ENCODE measurements at regions not wholly inside any gene's neighbourhood (a gene's known extent, or its start where the extent isn't known, plus 50 kb on each side); places are given as distances from the start of the nearest gene placed in this dataset.

DNA sequence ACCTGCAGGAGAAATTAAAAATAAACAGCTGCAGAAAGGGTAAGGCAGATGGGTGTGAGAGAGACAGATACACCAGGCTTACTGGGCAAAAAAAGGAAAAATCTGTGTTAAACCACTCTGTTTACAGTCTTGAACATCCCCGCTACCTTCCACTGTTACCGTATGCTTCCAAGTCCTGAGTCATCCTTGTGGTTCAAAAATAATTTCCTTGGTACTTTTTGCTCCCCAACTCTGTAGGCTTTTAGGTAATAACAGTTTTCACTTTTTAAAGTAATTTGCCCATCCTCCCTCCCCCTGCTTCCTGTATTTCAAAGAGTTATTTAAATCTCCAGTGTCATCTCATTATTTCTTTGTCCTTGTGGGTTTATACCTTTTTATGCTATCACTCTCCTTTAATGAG is 210.1 kb upstream of the FAT4 start (continued):
- TF ChIP-seq RBM39 (optimal IDR thresholded peaks at IDR 0.05; ENCODE audit: low read depth, low read length) (no peak), CHD1 (IDR thresholded peaks at IDR 0.05; ENCODE audit: low read length) (no peak), TBL1XR1 (IDR thresholded peaks at IDR 0.05; ENCODE audit: low read length in 2 of 2) (no peak), ZNF431 (CRISPR knock-in tag; IDR thresholded peaks at IDR 0.05) (no peak), ETV1 (tag; conservative IDR thresholded peaks at IDR 0.05; ENCODE audit: low read depth) (no peak)
- TF ChIP-seq, protein P1, sequence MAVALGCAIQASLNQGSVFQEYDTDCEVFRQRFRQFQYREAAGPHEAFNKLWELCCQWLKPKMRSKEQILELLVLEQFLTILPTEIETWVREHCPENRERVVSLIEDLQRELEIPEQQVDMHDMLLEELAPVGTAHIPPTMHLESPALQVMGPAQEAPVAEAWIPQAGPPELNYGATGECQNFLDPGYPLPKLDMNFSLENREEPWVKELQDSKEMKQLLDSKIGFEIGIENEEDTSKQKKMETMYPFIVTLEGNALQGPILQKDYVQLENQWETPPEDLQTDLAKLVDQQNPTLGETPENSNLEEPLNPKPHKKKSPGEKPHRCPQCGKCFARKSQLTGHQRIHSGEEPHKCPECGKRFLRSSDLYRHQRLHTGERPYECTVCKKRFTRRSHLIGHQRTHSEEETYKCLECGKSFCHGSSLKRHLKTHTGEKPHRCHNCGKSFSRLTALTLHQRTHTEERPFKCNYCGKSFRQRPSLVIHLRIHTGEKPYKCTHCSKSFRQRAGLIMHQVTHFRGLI (CRISPR knock-in tag; IDR thresholded peaks at IDR 0.05) = no peak
- TF ChIP-seq, protein P2, sequence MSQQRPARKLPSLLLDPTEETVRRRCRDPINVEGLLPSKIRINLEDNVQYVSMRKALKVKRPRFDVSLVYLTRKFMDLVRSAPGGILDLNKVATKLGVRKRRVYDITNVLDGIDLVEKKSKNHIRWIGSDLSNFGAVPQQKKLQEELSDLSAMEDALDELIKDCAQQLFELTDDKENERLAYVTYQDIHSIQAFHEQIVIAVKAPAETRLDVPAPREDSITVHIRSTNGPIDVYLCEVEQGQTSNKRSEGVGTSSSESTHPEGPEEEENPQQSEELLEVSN (IDR thresholded peaks at IDR 0.05; ENCODE audit: borderline replicate concordance in 1 of 2, extremely low read depth in 1 of 2, insufficient read depth in 1 of 2, insufficient read length in 1 of 2, low read depth in 1 of 2, low read length in 1 of 2, poor library complexity in 1 of 2, severe bottlenecking in 1 of 2) = no peak

DNA sequence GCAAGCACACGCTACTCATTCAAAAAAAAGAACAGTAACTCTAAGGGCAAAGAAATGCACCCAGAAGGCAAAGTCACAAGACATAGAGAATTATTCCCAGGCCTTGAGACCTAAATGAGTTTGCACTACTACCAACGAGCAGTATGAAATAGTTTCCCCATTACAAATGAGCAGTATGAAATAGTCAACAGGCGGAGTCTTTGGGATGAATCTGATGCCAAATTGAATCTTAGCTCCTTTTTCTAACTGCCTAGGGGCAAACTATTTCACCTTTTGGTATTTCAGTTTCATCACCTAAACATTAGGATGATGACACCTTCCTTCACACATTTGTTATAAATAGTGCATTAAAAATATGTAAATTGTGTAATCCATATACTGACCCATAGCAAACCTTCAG is 213.0 kb upstream of the FAT4 start:
- no peak for FAIRE-seq
- POLR2A ChIA-PET = no interaction called here
- H3K4me2 ChIP-seq (ENCODE audit: insufficient read depth, low read length) = no peak overlapping the region
- H3K9ac ChIP-seq (ENCODE audit: insufficient read depth in 1 of 2, low read depth in 2 of 2, low read length in 2 of 2) = no peak overlapping the region
- 0% methylated on average over 3 of the region's 3 CpGs for WGBS (ENCODE audit: insufficient coverage, low coverage, missing lambda C conversion rate)
- H3K36me3 ChIP-seq (ENCODE audit: control insufficient read depth, insufficient read depth, low read length) = no peaks in the 10 kb centered on the region
- in situ Hi-C loops (cut with MboI) = no loop called here
- no peak overlapping the region for H3K27ac ChIP-seq (ENCODE audit: extremely low read depth, low read depth, low read length)
- no peak overlapping the region for H2AFZ ChIP-seq (ENCODE audit: low read depth, low read length)
- H3K9me1 ChIP-seq (ENCODE audit: control insufficient read depth, insufficient read depth, low read length) = no peaks in the 10 kb centered on the region
- no peaks in the 10 kb centered on the region for H3K27me3 ChIP-seq (ENCODE audit: control insufficient read depth in 2 of 2, insufficient read depth in 2 of 2, low read length in 2 of 2)
- H4K20me1 ChIP-seq (replicated peaks; ENCODE audit: control insufficient read depth, insufficient read depth, low read length) = no peaks in the 10 kb centered on the region
- no TSS peak for BruUV-seq (replicated peaks)
- no peak for ATAC-seq
- CTCF ChIA-PET (ENCODE audit: low intra/inter-chr PET ratio) = no interaction called here
- H3K4me1 ChIP-seq (replicated peaks in 1 of 2; ENCODE audit: control insufficient read depth in 2 of 2, insufficient read depth in 2 of 2, low read length in 2 of 2) = no peaks in the 10 kb centered on the region
- H3K9me3 ChIP-seq (replicated peaks; ENCODE audit: control insufficient read depth, insufficient read depth, low read depth, low read length) = no peaks in the 10 kb centered on the region
- H3K79me2 ChIP-seq (ENCODE audit: control insufficient read depth, insufficient read depth, low read length) = no peaks in the 10 kb centered on the region
- no peak for DNase-seq (ENCODE audit: extremely low read depth in 1 of 4, low spot score in 3 of 4)
- H3K4me3 ChIP-seq = no peak overlapping the region
- intact Hi-C loops (cut with micrococcal nuclease) = no loop called here
- TF ChIP-seq MYC (IDR thresholded peaks at IDR 0.05; ENCODE audit: low read depth, low read length) (no peak), MYC (CRISPR knock-in tag; IDR thresholded peaks at IDR 0.05; ENCODE audit: borderline replicate concordance, low read depth) (no peak), ZNF445 (CRISPR knock-in tag; IDR thresholded peaks at IDR 0.05; ENCODE audit: low read depth) (no peak), EHMT2 (IDR thresholded peaks at IDR 0.05) (no peak), EWSR1 (IDR thresholded peaks at IDR 0.05; ENCODE audit: borderline replicate concordance, low read depth, partially characterized antibody) (no peak)
- TF ChIP-seq, protein P3, sequence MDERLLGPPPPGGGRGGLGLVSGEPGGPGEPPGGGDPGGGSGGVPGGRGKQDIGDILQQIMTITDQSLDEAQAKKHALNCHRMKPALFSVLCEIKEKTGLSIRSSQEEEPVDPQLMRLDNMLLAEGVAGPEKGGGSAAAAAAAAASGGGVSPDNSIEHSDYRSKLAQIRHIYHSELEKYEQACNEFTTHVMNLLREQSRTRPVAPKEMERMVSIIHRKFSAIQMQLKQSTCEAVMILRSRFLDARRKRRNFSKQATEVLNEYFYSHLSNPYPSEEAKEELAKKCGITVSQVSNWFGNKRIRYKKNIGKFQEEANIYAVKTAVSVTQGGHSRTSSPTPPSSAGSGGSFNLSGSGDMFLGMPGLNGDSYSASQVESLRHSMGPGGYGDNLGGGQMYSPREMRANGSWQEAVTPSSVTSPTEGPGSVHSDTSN (CRISPR knock-in tag; IDR thresholded peaks at IDR 0.05; ENCODE audit: low read depth) = no peak
- TF ChIP-seq, protein P3 (tag; conservative IDR thresholded peaks at IDR 0.05; ENCODE audit: low read depth) = no peak
- TF ChIP-seq, protein P4, sequence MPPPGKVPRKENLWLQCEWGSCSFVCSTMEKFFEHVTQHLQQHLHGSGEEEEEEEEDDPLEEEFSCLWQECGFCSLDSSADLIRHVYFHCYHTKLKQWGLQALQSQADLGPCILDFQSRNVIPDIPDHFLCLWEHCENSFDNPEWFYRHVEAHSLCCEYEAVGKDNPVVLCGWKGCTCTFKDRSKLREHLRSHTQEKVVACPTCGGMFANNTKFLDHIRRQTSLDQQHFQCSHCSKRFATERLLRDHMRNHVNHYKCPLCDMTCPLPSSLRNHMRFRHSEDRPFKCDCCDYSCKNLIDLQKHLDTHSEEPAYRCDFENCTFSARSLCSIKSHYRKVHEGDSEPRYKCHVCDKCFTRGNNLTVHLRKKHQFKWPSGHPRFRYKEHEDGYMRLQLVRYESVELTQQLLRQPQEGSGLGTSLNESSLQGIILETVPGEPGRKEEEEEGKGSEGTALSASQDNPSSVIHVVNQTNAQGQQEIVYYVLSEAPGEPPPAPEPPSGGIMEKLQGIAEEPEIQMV (tag; conservative IDR thresholded peaks at IDR 0.05; ENCODE audit: low read depth) = no peak
